HepG2 (cell line): ENCODE measurements at regions not wholly inside any gene's neighbourhood (a gene's known extent, or its start where the extent isn't known, plus 50 kb on each side); places are given as distances from the start of the nearest gene placed in this dataset.

ENCODE experiments used
- ATAC-seq: fragments of 200-7000 bp; cut with Tn5 transposase; 3 replicates; pipeline ENCODE4 v1.9.1; 2020; ENCODE audit warnings: mild to moderate bottlenecking, moderate library complexity
- BruUV-seq: library from RNA; stranded (reverse); fragments of 400-500 nt; replicated peaks from 2 replicates; lab custom pipeline; 2021; lab: Mats Ljungman, UMichigan
- CTCF ChIA-PET: fragments of 300-600 bp; formaldehyde crosslinking; extraction: SDS; loops from one replicate; lab custom pipeline; 2021; ENCODE audit warnings: low total read pairs, inconsistent platforms, low intra/inter-chr PET ratio; lab: Yijun Ruan, JAX
- POLR2A ChIA-PET: fragments of 350-600 bp; sonication (Branson Sonifier 250); formaldehyde crosslinking; loops from one replicate; lab custom pipeline; 2020; ENCODE audit warnings: antibody characterized with exemption, inconsistent platforms; lab: Yijun Ruan, JAX
- DNase-seq: peaks from one replicate; pipeline ENCODE4 v3.0.0-alpha.2; 2015; ENCODE audit warnings: low spot score
- FAIRE-seq: peaks from 3 replicates; lab custom pipeline; 2011; peaks lifted over from hg19 to GRCh38; lab: Jason Lieb, UNC
- H2AFZ ChIP-seq: one replicate; pipeline ENCODE4 v1.6.1; 2011; ENCODE audit warnings: low read length, inconsistent platforms
- H3K27ac ChIP-seq: fragments of 300-600 bp; 3 replicates; pipeline ENCODE4 v1.8.0; 2011; ENCODE audit warnings: mixed run types, mild to moderate bottlenecking, mixed read lengths, low read length, inconsistent platforms; ENCODE audit not compliant: insufficient read depth; ENCODE audit errors: extremely low read length
- H3K27me3 ChIP-seq, 2 experiments: fragments of 200-600 bp in 1 of 2; 2 replicates in 1 of 2; 3 replicates in 1 of 2; pipeline versions ENCODE4 v1.6.0 to v1.8.0; 2011; ENCODE audit warnings: low read length in 2 of 2, mild to moderate bottlenecking in 2 of 2, moderate library complexity in 2 of 2, inconsistent platforms in 1 of 2; ENCODE audit not compliant: insufficient read depth in 2 of 2, control insufficient read depth in 1 of 2
- H3K36me3 ChIP-seq, 2 experiments: fragments of 200-600 bp in 1 of 2; replicated peaks in 1 of 2; 2 replicates in 1 of 2; 3 replicates in 1 of 2; pipeline versions ENCODE4 v1.5.1 to v1.8.0; 2011; ENCODE audit warnings: low read length in 2 of 2, inconsistent platforms in 1 of 2; ENCODE audit not compliant: insufficient read depth in 2 of 2, control insufficient read depth in 1 of 2
- H3K4me1 ChIP-seq: 2 replicates; pipeline ENCODE4 v1.5.1; 2012; ENCODE audit warnings: low read length, inconsistent platforms; ENCODE audit not compliant: insufficient read depth
- H3K4me2 ChIP-seq: 2 replicates; pipeline ENCODE4 v1.6.0; 2011; ENCODE audit warnings: low read depth, low read length, inconsistent platforms
- H3K4me3 ChIP-seq, 3 experiments: fragments of 200-600 bp in 1 of 3; sonication (generic), shearing (Covaris generic) in 1 of 3; replicated peaks in 1 of 3; 2 replicates each; pipeline ENCODE4 v1.5.1; 2011 to 2016; ENCODE audit warnings: low read length in 3 of 3, inconsistent platforms in 2 of 3, low read depth in 2 of 3, mild to moderate bottlenecking in 2 of 3, control low read depth in 1 of 3, mixed read lengths in 1 of 3; ENCODE audit not compliant: insufficient read depth in 1 of 3
- H3K79me2 ChIP-seq: one replicate; pipeline ENCODE4 v1.6.1; 2011; ENCODE audit warnings: low read length, inconsistent platforms; ENCODE audit not compliant: insufficient read depth
- H3K9ac ChIP-seq: 2 replicates; pipeline ENCODE4 v1.6.0; 2011; ENCODE audit warnings: mild to moderate bottlenecking, low read depth, low read length, inconsistent platforms; ENCODE audit not compliant: insufficient read depth
- H3K9me3 ChIP-seq: 2 replicates; pipeline ENCODE4 v1.5.1; 2012; ENCODE audit warnings: mild to moderate bottlenecking, low read length
- H4K20me1 ChIP-seq: 2 replicates; pipeline ENCODE4 v1.6.0; 2011; ENCODE audit warnings: inconsistent platforms, mild to moderate bottlenecking, low read length, moderate library complexity; ENCODE audit not compliant: insufficient read depth
- ELF3 ChIP-seq: IDR thresholded peaks from 2 replicates; pipeline ENCODE4 v1.6.1; 2016; ENCODE audit warnings: missing genetic modification reagents, missing compliant biosample characterization
- HMGXB3 ChIP-seq: sonication (generic); formaldehyde crosslinking; IDR thresholded peaks from 2 replicates; pipeline ENCODE4 v1.4.0; 2020; ENCODE audit warnings: missing genetic modification reagents, borderline replicate concordance
- MIER2 ChIP-seq: IDR thresholded peaks from 2 replicates; pipeline ENCODE4 v1.6.1; 2016; ENCODE audit warnings: missing biosample characterization, missing genetic modification reagents
- REST ChIP-seq, 2 experiments: IDR thresholded peaks; 2 replicates each; pipeline ENCODE4 v1.6.1; 2011 to 2012; ENCODE audit warnings: low read length in 2 of 2, borderline replicate concordance in 1 of 2, low read depth in 1 of 2, mild to moderate bottlenecking in 1 of 2, moderate library complexity in 1 of 2
- SAP130 ChIP-seq: IDR thresholded peaks from 2 replicates; pipeline ENCODE4 v1.6.1; 2016; ENCODE audit warnings: low read depth
- TFE3 ChIP-seq: IDR thresholded peaks from 2 replicates; pipeline ENCODE4 v1.6.1; 2016
- ZNF180 ChIP-seq: sonication (generic); formaldehyde crosslinking; IDR thresholded peaks from 2 replicates; pipeline ENCODE4 v1.4.0; 2020; ENCODE audit warnings: low read depth, missing genetic modification reagents, borderline replicate concordance
- ZNF451 ChIP-seq: sonication (generic); formaldehyde crosslinking; IDR thresholded peaks from 2 replicates; pipeline ENCODE4 v1.5.0; 2020; ENCODE audit warnings: mild to moderate bottlenecking, missing genetic modification reagents
- whole genome bisulfite sequencing: methylation state at CpG from one replicate; pipeline ENCODE4 v1.1.6; 2017; ENCODE audit warnings: low lambda C conversion rate; 5-methylcytosine and 5-hydroxymethylcytosine counted together
- in situ Hi-C: cut with HindIII; loops from 2 replicates; pipeline ENCODE4 v1.10.0; 2017; ENCODE audit warnings: low pct_unique_long_range_greater_than_20kb; ENCODE audit not compliant: extremely low pct_ligation_motif_present
- intact Hi-C: fragments of 100-400 bp; cut with micrococcal nuclease; formaldehyde crosslinking; loops from one replicate; pipeline ENCODE4 v1.10.0; 2022; ENCODE audit not compliant: unreplicated experiment

GRCh38 chr9:124149992-124150391 lies 107.8 kb upstream of the NEK6 start:
- Histone ChIP-seq H3K4me3 (no peak overlapping the region), H3K9me3 (no peaks in the 10 kb centered on the region), H2AFZ (no peak overlapping the region), H3K9ac (no peak overlapping the region), H3K27me3 (no peaks in the 10 kb centered on the region; a peak in 1 of 5 replicates), H4K20me1 (no peaks in the 10 kb centered on the region), H3K4me2 (no peak overlapping the region), H3K27ac (no peak overlapping the region), H3K4me1 (peaks cover 13% of the 10 kb centered on the region), H3K36me3 (no peaks in the 10 kb centered on the region), H3K79me2 (no peaks in the 10 kb centered on the region)
- FAIRE-seq: no peak
- DNase-seq: no peak
- BruUV-seq: no TSS peak
- intact Hi-C loops: no loop called here
- WGBS: 0% methylated on average over 1 of the region's 1 CpG
- in situ Hi-C loops: no loop called here
- POLR2A ChIA-PET: no interaction called here
- ATAC-seq: no peak
- CTCF ChIA-PET: no interaction called here
- TF ChIP-seq ZNF451 (CRISPR knock-in tag): no peak
- 0 out of 2 replicates have a peak, but pooled peaks have one; percentile 24 for TF ChIP-seq TFE3 (CRISPR knock-in tag)
- no peak for TF ChIP-seq ZNF180 (CRISPR knock-in tag)
- peak; percentile 96 for TF ChIP-seq MIER2 (CRISPR knock-in tag)
- TF ChIP-seq SAP130: peak; percentile 27; the same call in 1 of the 2 replicates
- TF ChIP-seq ELF3 (CRISPR knock-in tag): 0 out of 2 replicates have a peak, but pooled peaks have one; percentile 28
- peak; percentile 66 to 96 for TF ChIP-seq REST (IDR thresholded peaks at IDR 0.05; ENCODE audit: borderline replicate concordance in 1 of 2, low read depth in 1 of 2, low read length in 2 of 2)
- TF ChIP-seq HMGXB3 (CRISPR knock-in tag): 0 out of 2 replicates have a peak, but pooled peaks have one; percentile 47
